ENCODE measurements at regions not wholly inside any gene's neighbourhood (a gene's known extent, or its start where the extent isn't known, plus 50 kb on each side); places are given as distances from the start of the nearest gene placed in this dataset.
"Not testable (repeated sequence)": the region's sequence is repeated elsewhere in the genome, so short reads cannot be mapped to it uniquely, and the experiment has no call there.

- TF ChIP-seq CTCF (IDR thresholded peaks at IDR 0.05 in 4 of 5, conservative IDR thresholded peaks at IDR 0.05 in 1 of 5); POLR2A (IDR thresholded peaks at IDR 0.05): not testable (repeated sequence)
These were observed 624.2 kb upstream of the KCND2 start for GRCh38 chr7:119648752-119649151.

Measured in gastrocnemius medialis (tissue), 4 donors.